GM18909 (cell line): ENCODE measurements at regions not wholly inside any gene's neighbourhood (a gene's known extent, or its start where the extent isn't known, plus 50 kb on each side); places are given as distances from the start of the nearest gene placed in this dataset.
"Not testable (repeated sequence)": the region's sequence is repeated elsewhere in the genome, so short reads cannot be mapped to it uniquely, and the experiment has no call there.

ENCODE experiments used
- ATAC-seq: cut with Tn5 transposase; IDR thresholded peaks from one replicate; pipeline ENCODE4 v1.9.1; 2021; ENCODE audit warnings: mild to moderate bottlenecking; ENCODE audit not compliant: unreplicated experiment, poor library complexity

DNA sequence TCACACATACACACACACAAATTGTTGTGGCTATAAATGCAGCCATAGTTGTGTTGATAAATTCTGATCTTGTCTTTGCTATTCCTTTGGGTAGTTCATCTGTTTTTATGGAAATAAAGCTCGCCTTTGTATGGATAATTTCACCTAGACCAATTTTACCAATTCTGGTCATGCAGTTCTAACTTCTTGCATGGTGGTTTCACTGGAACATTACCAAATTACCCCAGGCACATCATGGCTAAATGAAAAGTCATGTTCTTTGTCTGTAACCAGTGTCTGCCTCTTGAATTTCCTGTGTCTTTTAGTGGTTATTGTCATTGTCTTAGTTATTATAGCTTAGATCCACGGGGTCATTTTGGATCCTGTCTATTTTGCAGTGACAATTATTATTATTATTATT is 50.3 kb upstream of the TMC1 start:
- no peak for ATAC-seq

DNA sequence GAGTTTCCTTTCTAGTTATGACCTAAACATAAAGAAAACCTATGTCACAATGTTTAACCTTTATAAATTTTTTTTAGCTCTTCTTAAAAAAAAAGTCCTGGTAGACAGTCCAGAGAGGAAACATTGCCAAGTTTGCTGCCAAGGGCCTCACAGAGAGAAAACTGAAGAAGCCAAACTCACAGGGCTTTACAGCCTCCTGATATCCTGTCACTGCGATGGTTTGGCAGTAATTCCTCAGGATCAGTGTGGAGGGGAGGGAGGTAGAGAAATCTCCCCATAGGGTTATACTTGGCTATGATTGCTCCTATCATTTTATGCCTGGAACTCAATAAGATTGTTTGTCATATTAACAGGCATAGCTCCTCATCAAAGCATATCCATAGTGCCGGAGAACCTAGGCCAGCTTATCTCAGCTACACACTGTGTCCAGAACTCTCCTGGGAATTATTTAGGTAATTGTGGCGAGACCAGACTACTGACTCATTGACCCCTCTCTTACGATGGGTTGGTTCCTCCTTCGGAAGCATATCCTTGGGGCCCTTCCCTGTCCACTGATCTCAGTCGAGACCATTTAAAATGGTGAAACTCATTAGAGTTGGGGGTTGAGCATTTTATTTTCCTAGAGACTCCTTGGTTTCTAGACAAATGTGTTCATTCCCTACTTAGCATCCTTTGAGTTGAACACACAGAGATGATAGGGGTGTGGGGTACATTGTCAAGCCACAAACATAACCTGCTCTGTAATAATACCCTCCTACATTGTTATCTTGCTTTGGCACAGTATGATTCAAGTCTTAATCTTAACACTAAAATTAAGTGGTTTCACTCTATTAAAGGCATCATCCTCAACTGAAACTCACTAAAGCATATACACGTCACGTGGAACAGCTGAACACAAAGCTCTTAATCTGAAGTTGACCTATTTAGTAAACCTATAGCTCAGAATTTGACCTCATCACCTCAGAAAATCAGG is 53.4 kb upstream of the TMC1 start:
- no peak for ATAC-seq

DNA sequence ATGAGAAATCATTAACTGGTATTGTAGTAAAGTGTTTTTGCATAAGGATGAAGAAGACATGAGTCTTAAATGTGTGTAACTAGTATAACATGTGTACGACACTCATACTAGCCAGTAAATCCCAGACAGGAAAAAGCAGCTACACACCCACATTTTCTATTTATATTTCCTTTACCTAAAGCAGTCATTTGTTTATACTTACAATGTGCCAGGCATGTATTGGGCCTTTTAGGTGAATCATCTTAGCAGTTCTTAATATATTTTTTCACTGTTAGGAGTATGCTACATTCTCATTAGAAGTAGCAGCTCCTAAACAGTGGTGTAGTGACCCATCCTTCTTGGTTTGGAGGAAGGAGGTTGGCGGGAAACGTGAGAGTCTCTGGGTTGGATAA is 55.8 kb upstream of the TMC1 start:
- ATAC-seq = no peak

DNA sequence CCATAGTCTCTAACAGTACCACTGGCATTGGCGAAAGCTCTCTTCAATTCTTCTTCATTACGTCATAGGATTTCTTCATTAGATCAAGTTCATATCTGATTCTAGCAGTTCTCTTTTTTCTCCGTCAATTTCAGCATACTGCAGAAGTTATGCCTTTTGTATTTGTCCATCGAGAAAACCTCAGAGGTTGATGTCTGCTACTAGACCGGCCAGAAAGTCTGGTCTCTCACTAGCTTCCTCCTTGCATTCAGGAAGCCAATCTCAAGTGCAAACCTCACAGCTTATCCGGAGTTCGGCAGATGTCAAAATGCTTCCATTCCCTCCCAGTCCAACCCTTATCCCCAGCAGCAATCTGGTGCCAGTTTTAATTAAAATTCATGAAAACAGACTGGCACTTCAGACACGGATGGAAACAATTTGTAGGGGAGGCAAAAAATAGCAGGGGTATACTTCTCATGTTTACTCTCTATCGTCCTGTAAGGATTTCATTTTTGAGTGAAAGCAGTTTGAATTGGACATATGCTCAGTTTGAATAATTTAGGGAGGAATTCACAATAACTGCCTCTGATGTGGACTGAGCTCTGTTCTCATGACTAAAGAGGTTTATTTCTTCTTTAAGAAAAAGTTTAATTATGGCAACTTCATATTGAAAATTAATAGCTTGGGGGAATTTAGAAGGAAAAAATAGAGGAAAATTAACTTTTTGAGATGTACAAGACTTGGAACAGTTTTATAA is 56.4 kb upstream of the TMC1 start:
- peak; percentile 63 for ATAC-seq

DNA sequence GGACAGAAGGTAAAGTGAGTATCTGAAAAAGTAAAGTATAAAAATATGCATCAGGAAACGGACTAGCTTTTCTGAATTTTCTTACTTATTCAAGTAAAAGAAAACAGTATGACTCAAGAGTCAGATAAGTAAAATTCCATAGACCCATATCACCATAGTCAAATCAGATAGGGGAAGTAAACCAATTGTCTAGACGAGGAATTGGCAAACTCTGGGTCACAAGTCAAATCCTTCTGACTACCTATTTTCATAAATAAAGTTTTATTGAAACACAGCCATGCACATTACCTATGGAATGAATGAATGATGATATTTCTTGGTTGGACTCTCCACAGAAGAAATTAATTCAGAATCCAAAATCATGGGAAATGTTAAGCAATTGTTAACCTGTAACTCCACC is 59.1 kb upstream of the TMC1 start:
- no peak for ATAC-seq

DNA sequence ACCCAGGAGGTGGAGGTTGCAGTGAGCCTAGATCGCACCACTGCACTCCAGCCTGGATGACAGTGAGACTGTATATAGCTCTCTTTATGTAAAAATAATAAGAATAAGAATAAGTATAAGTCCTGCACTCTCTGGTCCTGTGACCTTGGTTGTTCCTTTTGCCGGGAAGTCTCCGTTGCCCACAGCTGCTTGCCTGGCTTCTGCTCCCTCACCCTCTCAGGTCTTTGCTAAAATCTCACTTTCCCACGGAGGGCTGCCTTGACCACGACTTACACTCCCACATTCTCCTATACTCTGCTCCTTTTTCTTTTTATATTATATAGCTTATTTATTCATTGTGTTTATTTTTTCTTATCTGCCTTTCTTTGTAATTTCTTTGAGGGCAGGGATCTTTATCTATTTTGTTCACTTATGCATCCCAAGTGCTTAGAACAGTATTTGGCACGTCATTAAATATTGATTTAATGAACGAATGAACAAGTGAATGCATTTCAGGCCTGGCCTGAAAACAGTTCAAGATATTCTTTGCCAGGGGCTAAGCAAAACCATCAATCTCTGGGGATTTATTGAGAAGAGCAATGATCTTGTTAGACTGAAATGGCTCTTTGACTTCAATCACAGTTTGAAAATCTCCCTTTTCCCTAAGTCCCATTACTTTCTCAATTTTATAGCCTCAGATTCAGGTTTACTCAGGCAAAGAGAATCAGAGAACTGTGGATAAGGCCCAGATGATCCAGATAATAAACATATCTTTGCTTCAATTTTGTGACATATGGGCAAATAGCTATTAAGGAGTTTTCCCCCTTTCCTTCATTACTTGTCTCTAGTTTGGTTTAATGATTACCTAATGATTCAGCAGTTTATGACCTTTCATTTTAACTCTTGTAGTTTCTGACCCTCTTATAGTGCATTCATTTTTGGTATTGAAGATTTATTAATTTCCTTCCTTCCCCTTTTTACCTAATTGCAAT is 60.8 kb upstream of the TMC1 start:
- ATAC-seq = no peak

DNA sequence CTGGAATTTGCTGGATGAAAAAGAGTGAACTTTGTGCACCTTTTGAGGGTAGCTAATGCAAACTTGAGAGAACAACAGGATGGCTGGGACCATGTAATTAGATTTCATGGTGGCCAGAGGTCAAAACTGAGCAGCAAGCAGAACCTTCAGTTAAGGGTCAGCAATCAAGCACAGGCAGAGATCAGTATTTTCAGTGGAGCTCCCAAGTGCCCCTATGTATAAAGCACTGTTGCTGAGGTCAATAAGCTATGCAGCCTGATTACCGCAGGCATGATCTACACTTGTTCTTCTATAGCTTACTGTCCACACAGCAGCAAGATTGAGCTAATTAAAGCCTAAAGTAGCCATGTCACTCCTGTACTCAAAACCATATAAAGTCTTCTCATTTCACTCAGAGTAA is 62.1 kb upstream of the TMC1 start:
- no peak for ATAC-seq

DNA sequence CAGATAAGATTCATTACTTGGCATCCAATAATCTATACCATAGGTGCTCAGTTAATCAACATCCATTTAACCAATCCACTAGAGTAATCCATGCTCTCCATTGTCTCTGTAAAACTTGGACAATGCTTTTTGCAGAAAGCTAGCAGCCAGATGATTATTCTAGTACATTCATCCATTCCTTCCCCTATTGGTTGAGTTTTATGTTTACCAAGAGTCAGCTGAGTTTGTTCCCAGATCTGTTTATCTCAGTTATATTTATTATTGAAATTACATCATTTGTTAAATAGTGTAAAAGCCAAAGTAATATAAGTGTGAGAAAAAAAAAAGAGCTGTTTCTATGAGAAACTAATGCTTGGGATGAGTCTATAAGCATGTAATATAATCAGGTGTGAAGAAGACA is 63.3 kb upstream of the TMC1 start:
- ATAC-seq = no peak

DNA sequence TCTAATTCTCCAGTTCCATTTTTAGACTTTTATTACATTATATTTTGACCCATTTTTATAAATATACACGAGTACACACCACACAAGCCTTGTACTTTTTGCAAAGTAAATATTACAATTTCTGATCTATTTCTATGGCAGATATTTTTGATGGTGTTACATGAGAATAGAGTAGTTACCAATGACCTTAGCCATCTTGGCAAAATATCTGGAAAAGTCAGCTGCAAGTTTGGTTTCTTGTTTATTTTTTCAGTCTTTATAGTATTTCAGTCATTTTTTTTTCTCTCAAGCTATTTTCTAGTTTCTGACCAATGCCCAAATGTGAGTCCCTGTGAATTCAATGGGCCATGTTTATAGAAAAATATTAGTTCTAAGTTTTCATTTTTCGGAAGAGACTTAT is 64.0 kb upstream of the TMC1 start:
- ATAC-seq = no peak

DNA sequence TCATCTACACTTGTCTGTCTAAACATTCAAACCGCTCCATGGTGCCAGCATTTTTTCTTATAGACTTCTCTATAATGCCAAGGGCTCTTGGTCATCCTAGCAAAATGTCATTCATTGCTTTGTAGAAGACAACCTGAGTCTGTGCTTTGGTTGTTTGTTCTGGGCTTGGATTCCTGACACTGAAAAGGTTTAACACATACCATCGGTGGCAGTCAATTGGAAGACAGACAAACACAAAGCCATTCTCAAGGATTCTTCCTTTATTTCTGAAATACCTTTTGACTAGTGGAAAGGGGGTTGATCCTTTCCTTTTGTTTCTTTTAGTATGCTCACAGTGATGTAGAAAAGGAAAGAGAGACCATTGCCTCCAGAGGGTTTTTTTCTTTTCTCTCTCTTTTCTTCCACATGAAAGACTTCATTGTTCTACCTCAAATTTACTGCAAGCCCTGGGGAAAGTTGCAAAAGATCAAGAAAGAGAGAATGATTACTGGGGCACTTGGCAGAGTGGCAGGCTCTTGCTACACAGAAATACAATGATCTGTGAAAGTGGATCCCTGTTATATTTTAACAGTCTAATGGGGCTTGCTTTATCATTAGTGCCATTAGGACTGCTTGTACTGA is 66.4 kb upstream of the TMC1 start:
- no peak for ATAC-seq

DNA sequence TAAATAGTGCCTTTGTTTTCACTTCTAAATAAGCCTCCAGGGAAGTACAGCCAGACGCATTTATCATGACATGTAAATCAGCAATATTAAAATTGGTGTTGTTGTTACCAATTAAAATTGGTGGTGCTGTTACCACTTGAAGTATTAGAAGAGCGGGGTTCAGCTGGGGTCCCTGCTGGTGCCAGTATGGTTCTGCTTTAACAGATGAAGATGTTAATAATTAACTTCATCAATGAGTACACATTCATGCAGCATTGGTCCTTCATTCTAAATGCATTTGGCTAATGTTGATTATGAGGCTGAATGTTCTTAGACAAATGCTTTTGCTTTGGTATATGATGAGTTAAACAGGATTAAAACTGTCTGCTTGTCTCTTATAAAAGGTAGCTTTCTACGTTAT is 67.6 kb upstream of the TMC1 start:
- ATAC-seq = no peak

DNA sequence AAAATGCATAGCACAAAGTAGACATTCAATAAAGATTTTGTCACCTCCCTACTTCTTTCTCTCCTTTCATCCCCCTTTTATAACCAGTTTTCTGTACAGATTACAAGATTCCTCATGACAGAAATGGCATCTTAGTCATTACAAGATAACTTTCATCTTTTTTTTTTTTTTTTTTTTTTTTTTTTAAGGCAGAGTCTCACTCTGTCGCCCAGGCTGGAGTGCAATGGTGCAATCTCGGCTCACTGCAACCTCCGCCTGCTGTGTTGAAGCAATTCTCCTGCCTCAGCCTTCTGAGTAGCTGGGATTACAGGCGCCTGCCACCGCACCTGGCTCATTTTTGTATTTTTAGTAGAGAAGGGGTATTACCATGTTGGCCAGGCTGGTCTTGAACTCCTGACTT is 75.2 kb upstream of the TMC1 start:
- not testable (repeated sequence) for ATAC-seq

DNA sequence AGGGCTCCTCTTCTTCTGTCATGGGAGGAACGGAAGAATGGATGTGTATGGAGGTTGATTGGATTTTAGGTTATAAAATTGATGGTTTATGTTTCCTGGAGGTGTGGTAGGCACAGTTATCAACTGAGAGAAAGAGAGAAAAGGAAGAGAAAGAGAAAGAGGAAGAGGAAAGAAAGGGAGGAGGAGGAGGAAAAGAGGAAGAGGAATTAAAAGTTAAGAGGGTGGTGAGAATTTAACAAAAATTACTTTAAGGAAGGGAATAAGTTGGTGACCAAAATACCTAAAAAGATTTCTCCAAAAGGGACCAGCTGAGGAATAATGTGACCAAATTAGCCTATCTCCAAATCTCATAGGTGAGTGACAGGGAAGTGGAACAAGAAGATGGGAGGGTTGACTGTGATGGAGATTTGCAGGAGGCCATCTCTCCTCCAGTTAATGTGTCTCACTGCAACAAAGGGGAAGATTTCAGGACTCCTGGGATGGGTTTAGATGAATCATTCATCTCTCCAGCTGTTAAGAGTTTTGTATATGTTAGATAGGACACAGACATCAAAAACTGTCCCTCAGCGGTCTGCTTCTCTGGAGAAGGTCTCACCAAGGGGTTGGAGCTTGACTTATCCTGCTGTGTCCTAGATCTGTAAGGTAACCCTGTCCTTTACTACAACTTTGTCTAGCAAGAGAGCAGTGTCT is 76.0 kb upstream of the TMC1 start:
- ATAC-seq = no peak

DNA sequence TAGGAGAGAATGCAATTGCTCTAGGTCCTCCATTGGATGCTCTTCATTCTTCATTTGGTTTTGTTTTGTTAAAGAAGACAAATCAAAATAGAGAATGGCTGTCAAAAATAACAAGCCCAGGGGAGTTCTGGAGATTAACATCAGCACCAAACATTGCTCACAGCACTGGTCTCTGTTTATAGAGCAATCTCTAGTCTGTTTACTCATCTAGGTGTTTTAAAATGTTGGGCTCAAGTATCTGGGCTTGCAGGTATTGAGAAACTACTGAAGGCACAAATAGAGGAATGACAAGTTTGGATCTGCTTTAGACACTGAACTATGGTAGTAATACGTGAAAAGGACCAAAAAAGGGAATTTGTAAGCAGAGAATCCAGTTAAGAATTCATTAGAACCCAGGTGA is 77.0 kb upstream of the TMC1 start:
- no peak for ATAC-seq

DNA sequence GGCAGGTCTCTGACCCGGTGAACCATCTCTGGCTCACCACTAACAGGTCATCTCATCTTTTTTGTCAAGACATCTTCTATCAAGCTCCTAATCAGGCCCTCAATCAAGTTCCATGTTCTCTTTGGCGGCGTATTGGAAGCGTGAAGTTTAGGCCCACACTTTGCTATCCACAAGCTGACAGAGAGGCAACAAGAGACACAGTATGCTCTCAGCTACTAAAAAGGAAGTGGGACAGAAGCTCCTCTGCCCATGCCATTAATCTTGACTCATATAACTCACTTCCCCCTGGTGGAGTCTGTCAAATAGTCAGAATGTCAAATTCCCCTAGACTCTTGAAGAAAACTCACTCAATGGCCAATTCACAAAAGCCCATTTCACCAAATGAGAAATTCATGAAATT is 77.6 kb upstream of the TMC1 start:
- ATAC-seq = peak; percentile 95

DNA sequence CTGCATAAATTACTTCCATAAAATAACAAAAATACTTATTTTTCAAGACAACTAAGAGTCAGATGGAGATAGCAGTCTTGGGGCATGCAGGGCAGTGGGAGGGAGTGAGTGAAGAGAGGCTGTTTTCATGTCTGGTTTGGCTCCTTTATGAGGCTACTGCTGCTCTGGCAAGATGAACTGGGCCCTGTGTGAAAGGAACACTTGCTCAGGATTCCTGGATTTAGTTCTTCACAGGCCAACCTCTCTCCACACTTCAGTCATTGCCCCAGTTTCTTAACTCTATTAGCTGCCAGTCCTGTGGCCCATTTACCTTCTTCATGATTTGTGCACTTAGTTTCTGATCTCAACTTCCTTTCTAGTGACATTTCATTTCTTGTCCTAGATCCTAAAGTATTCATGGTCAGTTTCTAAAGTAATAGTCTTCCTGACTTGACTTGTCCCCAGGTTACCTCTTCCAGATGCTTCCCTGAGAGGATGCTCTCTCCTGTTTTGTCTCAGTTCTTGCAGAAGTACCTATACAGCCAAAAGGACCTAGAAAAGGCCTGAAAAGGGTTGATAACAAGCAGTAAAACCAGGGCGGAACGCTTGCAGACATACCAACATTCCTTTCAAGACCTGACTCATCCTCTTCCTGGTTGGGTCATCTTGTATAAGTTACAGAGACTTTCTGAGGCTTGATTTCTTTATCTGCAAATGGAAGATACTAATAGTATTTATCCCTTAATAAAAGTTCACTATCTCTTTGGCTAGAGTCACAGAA is 77.0 kb upstream of the ZFAND5 start:
- ATAC-seq = no peak

DNA sequence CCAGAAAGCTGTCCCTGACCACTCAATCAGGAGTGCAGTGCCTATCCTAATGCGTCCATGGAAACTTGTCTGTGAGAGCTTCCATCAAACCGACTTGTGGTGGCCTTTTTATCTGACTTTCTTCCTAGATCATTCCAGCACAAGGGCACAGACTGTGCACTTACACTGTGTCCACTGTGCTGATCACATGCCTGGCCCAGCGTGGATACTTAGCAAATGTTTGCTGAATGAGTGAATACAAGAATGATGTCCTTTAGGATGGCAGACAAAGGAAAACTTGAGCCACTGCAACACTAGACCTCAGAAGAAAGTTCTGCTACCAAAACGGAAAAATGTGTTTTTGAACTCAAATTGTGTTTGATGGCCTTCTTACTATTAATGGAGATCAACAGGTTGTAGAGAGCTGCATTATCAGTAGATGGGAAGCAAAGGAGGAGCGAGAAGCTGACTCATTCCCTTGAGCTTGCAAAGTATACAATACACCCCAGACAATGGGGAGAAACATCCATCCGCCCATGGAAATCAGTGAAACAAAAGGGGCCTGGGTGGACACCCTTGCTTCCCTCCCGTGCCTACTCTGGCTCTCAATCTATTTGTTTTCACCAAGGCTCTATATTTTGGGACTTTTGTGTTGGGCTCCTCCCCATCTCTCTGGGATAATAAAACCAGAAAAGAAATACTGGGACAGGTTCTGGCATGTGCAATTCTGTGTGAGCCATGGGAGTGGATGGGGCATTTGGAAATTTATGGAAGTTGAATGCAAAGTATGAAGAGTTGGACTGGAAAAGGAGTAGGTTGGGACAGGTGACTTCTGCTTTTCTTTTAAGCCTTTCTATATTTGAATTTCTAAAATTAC is 76.2 kb upstream of the ZFAND5 start:
- no peak for ATAC-seq

DNA sequence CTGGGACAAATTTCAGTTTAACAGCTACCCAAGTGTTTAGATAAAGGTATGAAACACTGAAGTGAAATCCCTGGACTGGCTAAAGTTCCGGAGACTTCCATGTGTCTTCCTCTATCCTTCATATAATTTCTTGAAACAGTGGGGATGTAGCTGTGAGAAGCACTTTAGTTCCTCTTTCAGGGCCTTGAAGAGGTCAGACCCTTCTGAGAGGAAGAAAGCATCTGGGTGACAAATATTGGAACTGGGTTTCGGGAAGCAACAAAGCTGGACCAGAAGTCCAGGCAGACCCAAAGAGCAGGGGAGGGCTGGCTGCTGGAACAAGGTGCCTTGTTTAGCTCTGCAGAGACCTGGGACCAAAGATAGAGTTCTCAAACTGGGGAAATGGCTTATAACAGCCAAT is 75.4 kb upstream of the ZFAND5 start:
- no peak for ATAC-seq
